ENCODE measurements at regions not wholly inside any gene's neighbourhood (a gene's known extent, or its start where the extent isn't known, plus 50 kb on each side); places are given as distances from the start of the nearest gene placed in this dataset.
"Not testable (repeated sequence)": the region's sequence is repeated elsewhere in the genome, so short reads cannot be mapped to it uniquely, and the experiment has no call there.

- not testable (repeated sequence) for DNase-seq
Measured at GRCh38 chr2:87275974-87276629, 254.5 kb upstream of the PLGLB1 start.

GRCh38 chr2:87276673-87277072 is 255.0 kb upstream of the PLGLB1 start:
- DNase-seq, result not testable (repeated sequence)

- DNase-seq, result not testable (repeated sequence)
Measured at GRCh38 chr2:87277734-87278133, 256.1 kb upstream of the PLGLB1 start.

- DNase-seq, result not testable (repeated sequence)
Measured at GRCh38 chr2:87280596-87281355, 259.1 kb upstream of the PLGLB1 start.

- DNase-seq, result not testable (repeated sequence)
Measured at GRCh38 chr2:87283735-87284470, 262.3 kb upstream of the PLGLB1 start.

GRCh38 chr2:87284471-87284772 is 262.8 kb upstream of the PLGLB1 start:
- not testable (repeated sequence) for DNase-seq

GRCh38 chr2:87285139-87285538 is 263.5 kb upstream of the PLGLB1 start:
- not testable (repeated sequence) for DNase-seq

- DNase-seq, result not testable (repeated sequence)
Measured at GRCh38 chr2:87290566-87291307, 269.1 kb upstream of the PLGLB1 start.

- not testable (repeated sequence) for DNase-seq
Measured at GRCh38 chr2:87291400-87292200, 270.0 kb upstream of the PLGLB1 start.

GRCh38 chr2:87293931-87294594 is 272.4 kb upstream of the PLGLB1 start:
- DNase-seq, result not testable (repeated sequence)

GRCh38 chr2:87295135-87295534 is 273.5 kb upstream of the PLGLB1 start:
- DNase-seq, result not testable (repeated sequence)

- not testable (repeated sequence) for DNase-seq
Measured at GRCh38 chr2:87301349-87301748, 279.7 kb upstream of the PLGLB1 start.

- DNase-seq, result not testable (repeated sequence)
Measured at GRCh38 chr2:87301871-87302270, 280.2 kb upstream of the PLGLB1 start.

GRCh38 chr2:87308621-87309020 is 287.0 kb upstream of the PLGLB1 start:
- not testable (repeated sequence) for DNase-seq

- not testable (repeated sequence) for DNase-seq
Measured at GRCh38 chr2:87309785-87310184, 288.1 kb upstream of the PLGLB1 start.

- DNase-seq, result not testable (repeated sequence)
Measured at GRCh38 chr2:87311896-87312441, 290.3 kb upstream of the PLGLB1 start.

- not testable (repeated sequence) for DNase-seq
Measured at GRCh38 chr2:87314622-87315021, 293.0 kb upstream of the PLGLB1 start.

GRCh38 chr2:87315183-87315902 is 293.7 kb upstream of the PLGLB1 start:
- not testable (repeated sequence) for DNase-seq

GRCh38 chr2:87317193-87317592 is 295.5 kb upstream of the PLGLB1 start:
- DNase-seq, result not testable (repeated sequence)

GRCh38 chr2:87318814-87319491 is 297.3 kb upstream of the PLGLB1 start:
- not testable (repeated sequence) for DNase-seq

Measured in right forelimb (tissue), 1 donor.